ENCODE measurements at regions not wholly inside any gene's neighbourhood (a gene's known extent, or its start where the extent isn't known, plus 50 kb on each side); places are given as distances from the start of the nearest gene placed in this dataset.

GRCh38 chr11:90414221-90414620, 191.4 kb upstream of the CHORDC1 start:
- Mint-ChIP-seq H3K27ac (ENCODE audit: unreplicated experiment) (no peak overlapping the region), H3K27me3 (ENCODE audit: unreplicated experiment) (no peaks in the 10 kb centered on the region), H3K9me3 (ENCODE audit: unreplicated experiment) (no peaks in the 10 kb centered on the region)

GRCh38 chr11:90407350-90407749, 184.5 kb upstream of the CHORDC1 start:
- Mint-ChIP-seq H3K9me3 (ENCODE audit: unreplicated experiment) (no peaks in the 10 kb centered on the region), H3K27ac (ENCODE audit: unreplicated experiment) (no peak overlapping the region)

More at GRCh38 chr11:90414221-90414620, 191.4 kb upstream of the CHORDC1 start:
- Mint-ChIP-seq H3K4me3 (ENCODE audit: unreplicated experiment) (no peak overlapping the region), H3K36me3 (ENCODE audit: low read depth, unreplicated experiment) (no peaks in the 10 kb centered on the region), H3K4me1 (ENCODE audit: unreplicated experiment) (peaks cover 9% of the 10 kb centered on the region)
- no peak for DNase-seq (ENCODE audit: low spot score)
- TF ChIP-seq CTCF (IDR thresholded peaks at IDR 0.05; ENCODE audit: unreplicated experiment): no peak

GRCh38 chr11:90392692-90393091, 169.8 kb upstream of the CHORDC1 start:
- Mint-ChIP-seq H3K27me3 (ENCODE audit: unreplicated experiment) (no peaks in the 10 kb centered on the region), H3K9me3 (ENCODE audit: unreplicated experiment) (no peaks in the 10 kb centered on the region), H3K4me3 (ENCODE audit: unreplicated experiment) (no peak overlapping the region), H3K27ac (ENCODE audit: unreplicated experiment) (no peak overlapping the region), H3K4me1 (ENCODE audit: unreplicated experiment) (peaks cover 15% of the 10 kb centered on the region), H3K36me3 (ENCODE audit: low read depth, unreplicated experiment) (no peaks in the 10 kb centered on the region)
- DNase-seq (ENCODE audit: low spot score): no peak
- peak; percentile 39 for TF ChIP-seq CTCF (IDR thresholded peaks at IDR 0.05; ENCODE audit: unreplicated experiment)

More at GRCh38 chr11:90407350-90407749, 184.5 kb upstream of the CHORDC1 start:
- H3K4me1 Mint-ChIP-seq (ENCODE audit: unreplicated experiment): no peaks in the 10 kb centered on the region
- DNase-seq (ENCODE audit: low spot score): no peak
- H3K27me3 Mint-ChIP-seq (ENCODE audit: unreplicated experiment): no peaks in the 10 kb centered on the region
- TF ChIP-seq CTCF (IDR thresholded peaks at IDR 0.05; ENCODE audit: unreplicated experiment): no peak
- no peaks in the 10 kb centered on the region for H3K36me3 Mint-ChIP-seq (ENCODE audit: low read depth, unreplicated experiment)
- no peak overlapping the region for H3K4me3 Mint-ChIP-seq (ENCODE audit: unreplicated experiment)

- no peak overlapping the region for H3K4me3 Mint-ChIP-seq (ENCODE audit: unreplicated experiment)
- peaks cover 15% of the 10 kb centered on the region for H3K4me1 Mint-ChIP-seq (ENCODE audit: unreplicated experiment)
- peak overlapping the region; percentile 96 for H3K27ac Mint-ChIP-seq (ENCODE audit: unreplicated experiment)
- H3K9me3 Mint-ChIP-seq (ENCODE audit: unreplicated experiment): no peaks in the 10 kb centered on the region
- no peak for TF ChIP-seq CTCF (IDR thresholded peaks at IDR 0.05; ENCODE audit: unreplicated experiment)
- H3K27me3 Mint-ChIP-seq (ENCODE audit: unreplicated experiment): no peaks in the 10 kb centered on the region
- no peaks in the 10 kb centered on the region for H3K36me3 Mint-ChIP-seq (ENCODE audit: low read depth, unreplicated experiment)
- DNase-seq (ENCODE audit: low spot score): no peak
Observed at GRCh38 chr11:90391756-90392155, 168.9 kb upstream of the CHORDC1 start.

GRCh38 chr11:90380206-90380605, 157.4 kb upstream of the CHORDC1 start:
- TF ChIP-seq CTCF (IDR thresholded peaks at IDR 0.05; ENCODE audit: unreplicated experiment): no peak
- Mint-ChIP-seq H3K27me3 (ENCODE audit: unreplicated experiment) (no peaks in the 10 kb centered on the region), H3K27ac (ENCODE audit: unreplicated experiment) (no peak overlapping the region), H3K9me3 (ENCODE audit: unreplicated experiment) (no peaks in the 10 kb centered on the region), H3K4me1 (ENCODE audit: unreplicated experiment) (no peaks in the 10 kb centered on the region), H3K4me3 (ENCODE audit: unreplicated experiment) (no peak overlapping the region), H3K36me3 (ENCODE audit: low read depth, unreplicated experiment) (no peaks in the 10 kb centered on the region)
- no peak for DNase-seq (ENCODE audit: low spot score)
